OCI-LY1 (cell line): ENCODE measurements at regions not wholly inside any gene's neighbourhood (a gene's known extent, or its start where the extent isn't known, plus 50 kb on each side); places are given as distances from the start of the nearest gene placed in this dataset.

ENCODE experiments used
- H2AFZ ChIP-seq: fragments of 200-600 bp; sonication (generic), shearing (Covaris generic); 2 replicates; pipeline ENCODE4 v1.6.0; 2014; ENCODE audit warnings: antibody characterized with exemption, mild to moderate bottlenecking, low read length
- H3F3A ChIP-seq: fragments of 200-600 bp; sonication (generic), shearing (Covaris generic); 2 replicates; pipeline ENCODE4 v1.6.0; 2014; ENCODE audit warnings: mild to moderate bottlenecking, antibody characterized with exemption, low read length, moderate library complexity; ENCODE audit not compliant: insufficient read depth
- H3K27ac ChIP-seq: fragments of 200-600 bp; sonication (generic); 2 replicates; pipeline ENCODE4 v1.5.1; 2014; ENCODE audit warnings: low read length, mixed run types, mild to moderate bottlenecking, low read depth; ENCODE audit not compliant: poor library complexity, severe bottlenecking
- H3K27me3 ChIP-seq: fragments of 200-600 bp; sonication (generic); 2 replicates; pipeline ENCODE4 v1.6.0; 2014; ENCODE audit warnings: antibody characterized with exemption, mild to moderate bottlenecking, low read length, moderate library complexity; ENCODE audit not compliant: insufficient read depth
- H3K36me3 ChIP-seq: fragments of 200-600 bp; sonication (generic); 2 replicates; pipeline ENCODE4 v1.6.1; 2014; ENCODE audit warnings: mild to moderate bottlenecking, antibody characterized with exemption, low read length, moderate library complexity, mixed read lengths; ENCODE audit not compliant: insufficient read depth
- H3K4me1 ChIP-seq: fragments of 200-600 bp; sonication (generic); 2 replicates; pipeline ENCODE4 v1.5.1; 2014; ENCODE audit warnings: mild to moderate bottlenecking, low read length, moderate library complexity; ENCODE audit not compliant: insufficient read depth, severe bottlenecking
- H3K4me2 ChIP-seq: fragments of 200-600 bp; sonication (generic), shearing (Covaris generic); 2 replicates; pipeline ENCODE4 v1.6.1; 2014; ENCODE audit warnings: low read length
- H3K4me3 ChIP-seq: fragments of 200-600 bp; sonication (generic); 2 replicates; pipeline ENCODE4 v1.5.1; 2014; ENCODE audit warnings: low read length, low read depth, mild to moderate bottlenecking, mixed read lengths; ENCODE audit not compliant: poor library complexity, severe bottlenecking
- H3K79me2 ChIP-seq: fragments of 200-600 bp; shearing (Covaris generic); 2 replicates; pipeline ENCODE4 v1.6.1; 2016; ENCODE audit warnings: mixed run types, low read length, mixed read lengths; ENCODE audit not compliant: insufficient read depth
- H3K9ac ChIP-seq: fragments of 200-600 bp; sonication (generic), shearing (Covaris generic); 2 replicates; pipeline ENCODE4 v1.6.1; 2014; ENCODE audit warnings: mild to moderate bottlenecking, low read length, mixed read lengths
- H3K9me2 ChIP-seq: fragments of 200-600 bp; sonication (generic), shearing (Covaris generic); 2 replicates; pipeline ENCODE4 v1.6.1; 2014; ENCODE audit warnings: low read depth, mild to moderate bottlenecking, low read length, mixed read lengths
- H3K9me3 ChIP-seq: fragments of 200-600 bp; shearing (Covaris generic); 2 replicates; pipeline ENCODE4 v1.6.1; 2014; ENCODE audit warnings: low read length, mixed read lengths
- H4K20me1 ChIP-seq: fragments of 200-600 bp; sonication (generic), shearing (Covaris generic); 2 replicates; pipeline ENCODE4 v1.6.0; 2016; ENCODE audit warnings: mild to moderate bottlenecking, low read length; ENCODE audit not compliant: insufficient read depth
- EZH2 ChIP-seq: fragments of 200-600 bp; sonication (generic), shearing (Covaris generic); IDR thresholded peaks from 2 replicates; pipeline ENCODE4 v1.8.0; 2017; ENCODE audit warnings: borderline replicate concordance, mixed run types, mild to moderate bottlenecking, antibody characterized with exemption, low read length, moderate library complexity, mixed read lengths
- TF ChIP-seq, protein P1 (sequence below): fragments of 200-600 bp; sonication (generic), shearing (Covaris generic); IDR thresholded peaks from 2 replicates; pipeline ENCODE4 v1.5.1; 2017; ENCODE audit warnings: mild to moderate bottlenecking, antibody characterized with exemption, low read length, moderate library complexity, mixed read lengths

DNA sequence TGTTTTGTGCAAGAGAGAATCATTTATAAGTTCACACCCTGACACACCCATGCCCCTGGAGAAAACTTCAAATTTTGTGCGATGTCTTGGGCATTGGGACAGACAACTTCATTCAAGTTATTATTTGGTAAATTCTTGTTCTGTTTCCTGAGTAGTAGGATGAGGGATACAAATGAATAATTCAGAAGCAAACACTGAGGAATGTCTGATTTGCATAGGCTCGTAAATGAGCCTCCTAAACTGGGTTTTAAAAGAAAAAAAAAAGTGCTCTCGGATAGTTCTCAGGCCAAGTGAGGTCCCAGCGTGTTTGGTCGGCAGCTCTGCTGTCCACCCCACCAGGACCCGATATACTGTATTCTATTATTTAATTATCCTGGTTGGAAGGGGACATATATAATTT lies 134.7 kb upstream of the CPM start:
- no peak overlapping the region for H3K9ac ChIP-seq

GRCh38 chr12:69068448-69068847 lies 135.5 kb upstream of the CPM start:
- H3K4me1 ChIP-seq = no peaks in the 10 kb centered on the region
- H3K36me3 ChIP-seq = no peaks in the 10 kb centered on the region
- H3K9ac ChIP-seq = no peak overlapping the region
- no peak overlapping the region for H3K4me3 ChIP-seq
- H3K4me2 ChIP-seq = no peak overlapping the region
- H2AFZ ChIP-seq = no peak overlapping the region
- H3K27ac ChIP-seq = no peak overlapping the region
- no peaks in the 10 kb centered on the region for H3K9me3 ChIP-seq
- no peaks in the 10 kb centered on the region for H3K79me2 ChIP-seq
- no peaks in the 10 kb centered on the region; the same call in 1 of the 2 replicates for H4K20me1 ChIP-seq
- no peaks in the 10 kb centered on the region for H3K27me3 ChIP-seq
- no peak for TF ChIP-seq EZH2
- TF ChIP-seq, protein P1, sequence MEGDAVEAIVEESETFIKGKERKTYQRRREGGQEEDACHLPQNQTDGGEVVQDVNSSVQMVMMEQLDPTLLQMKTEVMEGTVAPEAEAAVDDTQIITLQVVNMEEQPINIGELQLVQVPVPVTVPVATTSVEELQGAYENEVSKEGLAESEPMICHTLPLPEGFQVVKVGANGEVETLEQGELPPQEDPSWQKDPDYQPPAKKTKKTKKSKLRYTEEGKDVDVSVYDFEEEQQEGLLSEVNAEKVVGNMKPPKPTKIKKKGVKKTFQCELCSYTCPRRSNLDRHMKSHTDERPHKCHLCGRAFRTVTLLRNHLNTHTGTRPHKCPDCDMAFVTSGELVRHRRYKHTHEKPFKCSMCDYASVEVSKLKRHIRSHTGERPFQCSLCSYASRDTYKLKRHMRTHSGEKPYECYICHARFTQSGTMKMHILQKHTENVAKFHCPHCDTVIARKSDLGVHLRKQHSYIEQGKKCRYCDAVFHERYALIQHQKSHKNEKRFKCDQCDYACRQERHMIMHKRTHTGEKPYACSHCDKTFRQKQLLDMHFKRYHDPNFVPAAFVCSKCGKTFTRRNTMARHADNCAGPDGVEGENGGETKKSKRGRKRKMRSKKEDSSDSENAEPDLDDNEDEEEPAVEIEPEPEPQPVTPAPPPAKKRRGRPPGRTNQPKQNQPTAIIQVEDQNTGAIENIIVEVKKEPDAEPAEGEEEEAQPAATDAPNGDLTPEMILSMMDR = no peak
- no peaks in the 10 kb centered on the region for H3F3A ChIP-seq
- no peaks in the 10 kb centered on the region for H3K9me2 ChIP-seq

More for the DNA sequence above, 134.7 kb upstream of the CPM start:
- Histone ChIP-seq H3K4me1 (no peaks in the 10 kb centered on the region), H3K9me2 (no peaks in the 10 kb centered on the region), H3K9me3 (no peaks in the 10 kb centered on the region), H4K20me1 (no peaks in the 10 kb centered on the region; the same call in 1 of the 2 replicates), H3K36me3 (no peaks in the 10 kb centered on the region), H2AFZ (no peak overlapping the region), H3F3A (no peaks in the 10 kb centered on the region), H3K4me2 (no peak overlapping the region), H3K27me3 (no peaks in the 10 kb centered on the region), H3K4me3 (no peak overlapping the region), H3K79me2 (no peaks in the 10 kb centered on the region), H3K27ac (no peak overlapping the region)
- TF ChIP-seq, protein P1 = no peak
- no peak for TF ChIP-seq EZH2

GRCh38 chr12:69069479-69069878 lies 136.5 kb upstream of the CPM start:
- no peak overlapping the region for H2AFZ ChIP-seq
- no peaks in the 10 kb centered on the region for H3K9me2 ChIP-seq
- no peaks in the 10 kb centered on the region for H3K9me3 ChIP-seq
- no peaks in the 10 kb centered on the region for H3K4me1 ChIP-seq
- H3K36me3 ChIP-seq = no peaks in the 10 kb centered on the region
- H3K9ac ChIP-seq = no peak overlapping the region
- H3K79me2 ChIP-seq = no peaks in the 10 kb centered on the region
- H3F3A ChIP-seq = no peaks in the 10 kb centered on the region
- no peak overlapping the region for H3K4me3 ChIP-seq
- TF ChIP-seq EZH2 = no peak
- TF ChIP-seq, protein P1 = no peak
- H3K27me3 ChIP-seq = no peaks in the 10 kb centered on the region
- H3K4me2 ChIP-seq = no peak overlapping the region
- H3K27ac ChIP-seq = no peak overlapping the region
- H4K20me1 ChIP-seq = no peaks in the 10 kb centered on the region; the same call in 1 of the 2 replicates
